ENCODE measurements at regions not wholly inside any gene's neighbourhood (a gene's known extent, or its start where the extent isn't known, plus 50 kb on each side); places are given as distances from the start of the nearest gene placed in this dataset.

GRCh38 chr3:44110648-44111047, 131.0 kb upstream of the TOPAZ1 start:
- Histone ChIP-seq H3K4me2 (ENCODE audit: extremely low read depth, insufficient read depth, low read length) (no peak overlapping the region), H3K9me3 (ENCODE audit: control insufficient read depth, insufficient read depth, low read depth, low read length) (no peaks in the 10 kb centered on the region), H3K27ac (ENCODE audit: insufficient read depth, low read length) (no peak overlapping the region), H2AFZ (ENCODE audit: low read length) (no peak overlapping the region), H3K36me3 (ENCODE audit: control insufficient read depth, insufficient read depth, low read length) (peaks cover 6% of the 10 kb centered on the region), H3K4me1 (ENCODE audit: control insufficient read depth, extremely low read depth, insufficient read depth, low read length) (no peaks in the 10 kb centered on the region), H3K27me3 (ENCODE audit: control insufficient read depth, insufficient read depth, low read length) (no peaks in the 10 kb centered on the region), H3K79me2 (ENCODE audit: control insufficient read depth, insufficient read depth, low read length) (no peaks in the 10 kb centered on the region), H3K4me3 (replicated peaks in 1 of 4; ENCODE audit: control extremely low read depth in 1 of 4, insufficient read depth in 1 of 4, low read depth in 3 of 4, low read length in 4 of 4) (no peak overlapping the region), H4K20me1 (ENCODE audit: control insufficient read depth, extremely low read depth, insufficient read depth, low read length) (no peaks in the 10 kb centered on the region), H3K9ac (ENCODE audit: insufficient read depth, low read length) (no peak overlapping the region)
- TF ChIP-seq EZH2 (IDR thresholded peaks at IDR 0.05; ENCODE audit: low read length, missing control alignments) (no peak), CTCF (conservative IDR thresholded peaks at IDR 0.05 in 1 of 2, IDR thresholded peaks at IDR 0.05 in 1 of 2; ENCODE audit: low read depth in 1 of 2, low read length in 2 of 2) (no peak)
- no peak for DNase-seq (ENCODE audit: low read depth in 2 of 2)

- H3K27me3 ChIP-seq (ENCODE audit: control insufficient read depth, insufficient read depth, low read length): no peaks in the 10 kb centered on the region
- DNase-seq (ENCODE audit: low read depth in 2 of 2): no peak
- no peak overlapping the region for H3K9ac ChIP-seq (ENCODE audit: insufficient read depth, low read length)
- no peaks in the 10 kb centered on the region for H3K79me2 ChIP-seq (ENCODE audit: control insufficient read depth, insufficient read depth, low read length)
- no peaks in the 10 kb centered on the region for H3K4me1 ChIP-seq (ENCODE audit: control insufficient read depth, extremely low read depth, insufficient read depth, low read length)
- no peak overlapping the region for H3K27ac ChIP-seq (ENCODE audit: insufficient read depth, low read length)
- no peaks in the 10 kb centered on the region for H3K9me3 ChIP-seq (ENCODE audit: control insufficient read depth, insufficient read depth, low read depth, low read length)
- no peak overlapping the region for H3K4me3 ChIP-seq (replicated peaks in 1 of 4; ENCODE audit: control extremely low read depth in 1 of 4, insufficient read depth in 1 of 4, low read depth in 3 of 4, low read length in 4 of 4)
- H3K36me3 ChIP-seq (ENCODE audit: control insufficient read depth, insufficient read depth, low read length): peaks cover 6% of the 10 kb centered on the region
- H4K20me1 ChIP-seq (ENCODE audit: control insufficient read depth, extremely low read depth, insufficient read depth, low read length): no peaks in the 10 kb centered on the region
- H2AFZ ChIP-seq (ENCODE audit: low read length): no peak overlapping the region
- TF ChIP-seq CTCF (conservative IDR thresholded peaks at IDR 0.05 in 1 of 2, IDR thresholded peaks at IDR 0.05 in 1 of 2; ENCODE audit: low read depth in 1 of 2, low read length in 2 of 2) (no peak), EZH2 (IDR thresholded peaks at IDR 0.05; ENCODE audit: low read length, missing control alignments) (no peak)
- H3K4me2 ChIP-seq (ENCODE audit: extremely low read depth, insufficient read depth, low read length): no peak overlapping the region
Measured at GRCh38 chr3:44111482-44111881, 130.2 kb upstream of the TOPAZ1 start.

GRCh38 chr3:44114142-44114541, 127.5 kb upstream of the TOPAZ1 start:
- no peaks in the 10 kb centered on the region for H3K9me3 ChIP-seq (ENCODE audit: control insufficient read depth, insufficient read depth, low read depth, low read length)
- no peak for TF ChIP-seq EZH2 (IDR thresholded peaks at IDR 0.05; ENCODE audit: low read length, missing control alignments)
- peak; percentile 33 to 54 for TF ChIP-seq CTCF (conservative IDR thresholded peaks at IDR 0.05 in 1 of 2, IDR thresholded peaks at IDR 0.05 in 1 of 2; ENCODE audit: low read depth in 1 of 2, low read length in 2 of 2)
- H3K4me1 ChIP-seq (ENCODE audit: control insufficient read depth, extremely low read depth, insufficient read depth, low read length): no peaks in the 10 kb centered on the region
- H2AFZ ChIP-seq (ENCODE audit: low read length): no peak overlapping the region
- H3K27me3 ChIP-seq (ENCODE audit: control insufficient read depth, insufficient read depth, low read length): no peaks in the 10 kb centered on the region
- H3K4me2 ChIP-seq (ENCODE audit: extremely low read depth, insufficient read depth, low read length): no peak overlapping the region
- DNase-seq (ENCODE audit: low read depth in 2 of 2): peak; percentile 13 to 43
- no peak overlapping the region for H3K4me3 ChIP-seq (replicated peaks in 1 of 4; ENCODE audit: control extremely low read depth in 1 of 4, insufficient read depth in 1 of 4, low read depth in 3 of 4, low read length in 4 of 4)
- no peaks in the 10 kb centered on the region for H3K79me2 ChIP-seq (ENCODE audit: control insufficient read depth, insufficient read depth, low read length)
- peaks cover 6% of the 10 kb centered on the region for H3K36me3 ChIP-seq (ENCODE audit: control insufficient read depth, insufficient read depth, low read length)
- H3K27ac ChIP-seq (ENCODE audit: insufficient read depth, low read length): no peak overlapping the region
- H4K20me1 ChIP-seq (ENCODE audit: control insufficient read depth, extremely low read depth, insufficient read depth, low read length): no peaks in the 10 kb centered on the region
- no peak overlapping the region for H3K9ac ChIP-seq (ENCODE audit: insufficient read depth, low read length)

All from fibroblast of lung (primary cell).